Stomach (tissue), 4 donors: ENCODE measurements at regions not wholly inside any gene's neighbourhood (a gene's known extent, or its start where the extent isn't known, plus 50 kb on each side); places are given as distances from the start of the nearest gene placed in this dataset.
"Not testable (repeated sequence)": the region's sequence is repeated elsewhere in the genome, so short reads cannot be mapped to it uniquely, and the experiment has no call there.

ENCODE experiments used
- EP300 ChIP-seq: sonication (generic); formaldehyde crosslinking; IDR thresholded peaks from one replicate; pipeline ENCODE4 v1.6.1; 2017; ENCODE audit warnings: antibody characterized with exemption
- POLR2A ChIP-seq, 4 donors: fragments of 450-650 bp; IDR thresholded peaks; one replicate each; pipeline ENCODE4 v1.6.1; 2016; ENCODE audit warnings: antibody characterized with exemption in 4 of 4, control low read depth in 2 of 4, mild to moderate bottlenecking in 1 of 4, moderate library complexity in 1 of 4
- POLR2AphosphoS5 ChIP-seq, 3 donors: sonication (generic); formaldehyde crosslinking; IDR thresholded peaks; one replicate each; pipeline ENCODE4 v1.6.1; 2016; ENCODE audit warnings: antibody characterized with exemption in 3 of 3
- TF ChIP-seq, protein P1 (sequence below), 7 experiments: fragments of 450-650 bp in 4 of 7; fragments of 200-600 bp in 3 of 7; sonication (generic) in 3 of 7; IDR thresholded peaks; one replicate each; pipeline ENCODE4 v1.5.1; 2016 to 2019; ENCODE audit warnings: antibody characterized with exemption in 7 of 7, control low read depth in 2 of 7, mild to moderate bottlenecking in 1 of 7

GRCh38 chr19:30825505-30825904 is 453.3 kb downstream of the ZNF536 start:
- TF ChIP-seq, protein P1, sequence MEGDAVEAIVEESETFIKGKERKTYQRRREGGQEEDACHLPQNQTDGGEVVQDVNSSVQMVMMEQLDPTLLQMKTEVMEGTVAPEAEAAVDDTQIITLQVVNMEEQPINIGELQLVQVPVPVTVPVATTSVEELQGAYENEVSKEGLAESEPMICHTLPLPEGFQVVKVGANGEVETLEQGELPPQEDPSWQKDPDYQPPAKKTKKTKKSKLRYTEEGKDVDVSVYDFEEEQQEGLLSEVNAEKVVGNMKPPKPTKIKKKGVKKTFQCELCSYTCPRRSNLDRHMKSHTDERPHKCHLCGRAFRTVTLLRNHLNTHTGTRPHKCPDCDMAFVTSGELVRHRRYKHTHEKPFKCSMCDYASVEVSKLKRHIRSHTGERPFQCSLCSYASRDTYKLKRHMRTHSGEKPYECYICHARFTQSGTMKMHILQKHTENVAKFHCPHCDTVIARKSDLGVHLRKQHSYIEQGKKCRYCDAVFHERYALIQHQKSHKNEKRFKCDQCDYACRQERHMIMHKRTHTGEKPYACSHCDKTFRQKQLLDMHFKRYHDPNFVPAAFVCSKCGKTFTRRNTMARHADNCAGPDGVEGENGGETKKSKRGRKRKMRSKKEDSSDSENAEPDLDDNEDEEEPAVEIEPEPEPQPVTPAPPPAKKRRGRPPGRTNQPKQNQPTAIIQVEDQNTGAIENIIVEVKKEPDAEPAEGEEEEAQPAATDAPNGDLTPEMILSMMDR (IDR thresholded peaks at IDR 0.05) = not testable (repeated sequence)
- not testable (repeated sequence) for TF ChIP-seq POLR2AphosphoS5 (IDR thresholded peaks at IDR 0.05); EP300; POLR2A (IDR thresholded peaks at IDR 0.05)
